HG02970 (cell line): ENCODE measurements at regions not wholly inside any gene's neighbourhood (a gene's known extent, or its start where the extent isn't known, plus 50 kb on each side); places are given as distances from the start of the nearest gene placed in this dataset.

Source experiments
- ATAC-seq: cut with Tn5 transposase; IDR thresholded peaks from one replicate; pipeline ENCODE4 v1.9.1; 2021; ENCODE audit warnings: mild to moderate bottlenecking, moderate library complexity, moderate number of reproducible peaks; ENCODE audit not compliant: unreplicated experiment, low FRiP score

DNA sequence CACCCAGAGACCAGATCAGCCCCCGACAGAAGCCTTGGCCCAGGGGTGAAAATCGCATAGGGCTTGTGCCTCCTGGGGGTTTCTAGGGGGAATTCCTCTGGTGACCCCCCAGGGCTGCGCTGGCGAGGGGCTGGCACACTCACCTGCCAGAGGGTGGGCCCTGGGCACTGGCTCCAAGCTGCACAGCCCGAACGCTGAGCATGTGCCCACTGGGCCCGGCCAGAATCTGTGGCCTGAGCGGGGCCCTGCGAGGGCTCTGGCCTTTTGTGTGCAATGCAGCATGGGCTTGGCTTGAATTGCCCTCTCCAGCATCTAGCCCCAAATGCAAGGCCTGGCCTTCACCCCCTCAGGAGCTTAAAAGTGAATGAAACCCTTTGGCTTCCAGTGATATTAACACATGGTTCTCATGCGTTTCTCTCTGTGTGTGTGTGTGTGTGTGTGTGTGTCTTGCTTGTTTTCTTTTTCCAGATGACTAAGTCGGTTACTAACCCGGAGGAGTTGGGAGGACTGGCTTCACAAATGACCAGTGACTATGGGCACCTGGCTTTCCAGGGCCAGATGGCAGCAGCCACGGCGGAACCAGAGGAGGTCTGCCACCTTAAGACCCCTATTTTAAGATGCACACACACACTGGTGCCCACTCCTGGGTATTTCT lies 259.1 kb upstream of the TPM1 start:
- ATAC-seq: no peak

DNA sequence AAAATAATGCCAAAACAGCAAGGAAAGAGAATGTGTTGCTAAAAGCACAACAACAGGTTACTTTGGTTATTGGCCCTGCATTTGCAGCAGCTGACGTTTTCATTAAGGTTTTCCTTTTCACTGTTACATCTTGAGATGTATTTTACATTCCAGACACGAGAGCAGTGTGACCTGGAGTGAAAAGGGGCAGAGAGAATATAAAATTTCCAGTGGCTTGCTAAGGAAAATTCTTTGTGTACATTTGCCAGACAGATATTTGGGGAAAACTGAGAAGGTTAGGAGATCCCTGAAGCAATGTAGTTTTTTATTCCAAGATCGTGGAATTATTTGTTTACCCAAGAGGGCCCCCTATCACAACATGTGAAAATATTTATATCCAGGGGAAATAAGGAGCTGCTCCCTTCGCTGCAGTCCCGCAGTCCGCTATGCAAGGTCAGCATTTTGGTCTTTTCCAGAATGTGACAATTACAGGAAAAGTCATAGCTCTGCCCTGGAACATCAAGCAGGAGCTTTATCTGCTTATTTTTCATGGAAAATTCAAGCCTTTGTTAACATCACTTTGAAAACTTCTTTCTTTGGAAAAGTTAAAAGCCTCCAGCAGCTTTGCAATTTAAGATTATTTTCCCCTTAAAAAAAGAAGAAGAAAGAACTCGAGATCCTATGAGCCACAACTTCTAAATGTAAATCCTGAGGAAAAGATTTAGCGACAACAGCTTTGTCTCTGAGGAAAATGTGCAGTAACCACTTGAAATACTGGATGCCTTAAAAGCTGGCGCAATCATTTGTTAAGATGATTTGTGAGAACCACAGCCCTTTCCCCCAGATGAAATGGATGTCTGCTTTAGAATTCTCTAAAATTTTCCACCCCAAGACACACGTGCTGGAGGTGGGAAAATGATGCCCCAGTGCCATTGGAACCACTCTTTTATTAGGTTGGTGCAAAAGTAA lies 256.4 kb upstream of the TPM1 start:
- no peak for ATAC-seq

DNA sequence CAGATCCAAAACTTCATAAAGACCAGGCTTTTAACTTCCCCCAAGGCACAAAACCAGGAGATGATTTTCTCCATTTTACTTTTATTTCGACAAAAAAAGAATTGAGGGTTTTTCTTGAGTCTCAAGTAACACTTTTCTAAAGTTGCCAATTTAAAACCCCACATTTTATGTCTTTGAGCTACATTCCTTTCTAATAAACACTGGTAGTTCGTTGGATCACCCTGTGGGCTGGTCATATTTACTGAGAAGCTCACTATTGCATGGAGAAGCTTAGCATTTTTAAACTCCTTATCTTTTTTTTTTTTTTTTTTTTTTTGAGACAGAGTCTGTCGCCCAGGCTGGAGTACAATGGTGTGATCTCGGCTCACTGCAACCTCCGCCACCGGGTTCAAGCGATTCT lies 255.1 kb upstream of the TPM1 start:
- no peak for ATAC-seq

DNA sequence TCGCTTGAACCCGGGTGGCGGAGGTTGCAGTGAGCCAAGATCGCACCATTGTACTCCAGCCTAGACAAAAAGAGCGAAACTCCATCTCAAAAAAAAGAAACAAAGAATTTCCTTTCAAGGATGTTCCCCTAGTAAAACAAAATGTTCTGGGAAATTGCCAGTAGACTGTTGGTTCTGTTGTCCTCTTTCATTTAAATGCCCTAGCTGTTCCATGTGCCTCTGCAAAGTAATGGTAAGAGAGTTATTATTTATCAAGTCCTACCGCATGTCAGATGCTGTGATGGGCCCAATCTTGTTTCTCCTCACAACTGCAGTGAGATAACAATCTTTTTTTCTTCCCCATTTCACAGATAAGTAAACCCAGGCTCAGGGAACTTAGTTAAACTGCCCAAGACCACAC lies 254.3 kb upstream of the TPM1 start:
- ATAC-seq: no peak

DNA sequence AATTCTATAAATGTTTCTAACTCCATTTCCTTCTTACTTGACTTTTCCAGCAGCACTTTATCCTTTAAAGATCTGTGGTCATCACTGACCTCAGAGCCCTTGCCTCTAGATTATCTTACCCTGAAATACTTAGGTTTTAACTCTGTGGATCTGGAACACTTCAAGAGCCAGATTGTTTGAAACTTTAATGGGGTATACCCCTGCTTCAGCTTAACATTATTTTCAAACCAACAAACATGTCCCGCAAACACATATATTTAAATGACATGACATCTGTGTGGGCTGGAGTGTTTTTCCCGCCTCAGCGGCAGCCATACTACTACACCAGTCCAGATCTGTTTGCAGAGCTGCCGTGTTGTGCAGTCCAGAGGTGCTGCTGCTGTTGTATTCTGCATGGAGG lies 252.0 kb upstream of the TPM1 start:
- no peak for ATAC-seq

DNA sequence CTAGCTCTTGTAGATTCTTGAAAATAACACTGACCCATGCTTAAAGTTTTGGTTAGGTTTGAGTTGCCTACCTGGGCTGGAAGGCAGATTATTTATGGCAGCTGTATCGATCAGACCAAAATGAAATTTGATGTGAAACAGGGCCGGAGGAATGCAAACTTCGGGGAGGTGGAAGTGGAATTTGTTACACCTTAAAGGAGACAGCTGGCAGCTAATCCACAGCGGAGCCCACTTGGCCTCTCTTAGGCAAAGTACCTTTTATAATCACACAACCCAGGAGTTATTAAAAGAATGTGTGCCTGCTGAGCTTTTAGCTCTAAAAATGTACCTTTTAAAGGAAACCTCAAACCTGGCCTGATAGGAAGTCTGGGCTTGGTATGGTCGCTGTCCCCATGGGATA lies 250.9 kb upstream of the TPM1 start:
- ATAC-seq: no peak

DNA sequence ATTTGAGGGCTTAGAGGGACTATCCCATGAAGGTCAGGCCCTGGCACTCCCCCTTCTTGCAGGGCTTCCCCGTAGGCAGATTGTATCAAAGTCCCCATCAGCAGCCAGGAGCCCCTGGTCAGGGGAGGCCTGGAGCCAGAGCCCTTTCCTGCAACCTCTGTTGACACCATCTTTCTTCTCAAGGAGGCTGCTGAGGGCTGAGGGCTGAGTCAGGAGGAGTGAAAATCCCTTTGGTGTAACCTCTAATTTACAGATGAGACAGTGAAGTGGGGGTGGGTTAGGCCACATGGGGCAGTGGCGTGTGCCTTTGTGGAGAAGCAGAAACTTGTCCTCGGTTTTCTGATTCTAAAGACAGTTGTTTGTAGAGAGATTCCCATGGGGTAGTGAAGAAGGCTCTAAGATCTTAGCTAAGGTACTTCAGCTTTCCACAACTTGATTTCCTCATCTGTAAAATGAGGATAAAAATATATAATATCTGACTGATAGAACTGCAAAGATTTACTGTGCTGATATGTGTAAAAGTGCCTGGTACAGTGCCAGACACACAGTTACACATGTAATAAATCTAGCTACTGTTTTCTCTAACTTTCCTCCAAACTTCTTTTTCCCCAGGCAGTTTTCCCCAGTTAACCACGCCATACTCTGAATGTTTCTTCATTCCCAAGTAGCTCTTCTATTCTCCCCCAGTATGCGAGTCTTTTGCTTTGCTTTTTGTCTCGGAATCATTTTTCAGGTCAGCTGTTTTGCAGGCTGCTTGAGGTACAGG lies 249.4 kb upstream of the TPM1 start:
- no peak for ATAC-seq

DNA sequence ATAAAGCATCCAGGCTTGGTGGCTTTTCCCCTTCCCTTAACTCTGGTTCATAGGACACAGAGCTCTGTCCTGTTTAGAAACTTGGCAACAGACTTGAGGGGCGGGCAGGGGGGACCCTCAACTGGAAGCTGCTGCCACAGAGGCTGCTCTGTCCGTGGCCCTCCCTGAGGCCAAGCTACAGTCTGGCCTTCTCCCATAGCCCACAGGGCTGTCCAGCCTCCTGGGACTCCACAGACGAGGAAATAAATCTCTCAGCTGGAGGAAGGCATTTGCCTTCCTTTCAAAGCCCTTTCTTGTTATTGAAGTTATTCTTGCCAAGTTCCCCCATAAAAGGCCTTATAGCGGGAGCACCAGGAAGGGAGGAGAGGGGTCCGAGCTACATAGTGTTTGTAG lies 248.8 kb upstream of the TPM1 start:
- no peak for ATAC-seq

DNA sequence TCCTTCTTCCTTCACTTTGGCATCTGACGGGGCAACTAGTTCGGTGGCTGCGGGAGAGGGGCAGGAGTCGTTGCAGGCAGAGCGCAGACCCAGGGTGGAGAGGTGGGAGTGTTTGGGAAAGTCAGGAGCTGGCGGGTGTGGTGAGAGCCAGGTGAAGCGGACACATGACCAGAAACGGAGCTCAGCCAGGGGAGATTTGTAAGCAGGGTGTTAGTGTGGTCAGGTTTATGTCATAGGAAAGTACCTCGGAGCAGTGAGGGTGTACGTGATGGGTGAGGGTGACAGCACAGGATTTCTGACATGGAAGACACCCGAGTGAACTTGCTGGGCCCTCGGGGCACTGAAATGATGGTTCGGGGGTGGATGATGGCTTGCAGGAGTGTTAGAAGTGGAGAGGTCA lies 247.4 kb upstream of the TPM1 start:
- ATAC-seq: no peak

DNA sequence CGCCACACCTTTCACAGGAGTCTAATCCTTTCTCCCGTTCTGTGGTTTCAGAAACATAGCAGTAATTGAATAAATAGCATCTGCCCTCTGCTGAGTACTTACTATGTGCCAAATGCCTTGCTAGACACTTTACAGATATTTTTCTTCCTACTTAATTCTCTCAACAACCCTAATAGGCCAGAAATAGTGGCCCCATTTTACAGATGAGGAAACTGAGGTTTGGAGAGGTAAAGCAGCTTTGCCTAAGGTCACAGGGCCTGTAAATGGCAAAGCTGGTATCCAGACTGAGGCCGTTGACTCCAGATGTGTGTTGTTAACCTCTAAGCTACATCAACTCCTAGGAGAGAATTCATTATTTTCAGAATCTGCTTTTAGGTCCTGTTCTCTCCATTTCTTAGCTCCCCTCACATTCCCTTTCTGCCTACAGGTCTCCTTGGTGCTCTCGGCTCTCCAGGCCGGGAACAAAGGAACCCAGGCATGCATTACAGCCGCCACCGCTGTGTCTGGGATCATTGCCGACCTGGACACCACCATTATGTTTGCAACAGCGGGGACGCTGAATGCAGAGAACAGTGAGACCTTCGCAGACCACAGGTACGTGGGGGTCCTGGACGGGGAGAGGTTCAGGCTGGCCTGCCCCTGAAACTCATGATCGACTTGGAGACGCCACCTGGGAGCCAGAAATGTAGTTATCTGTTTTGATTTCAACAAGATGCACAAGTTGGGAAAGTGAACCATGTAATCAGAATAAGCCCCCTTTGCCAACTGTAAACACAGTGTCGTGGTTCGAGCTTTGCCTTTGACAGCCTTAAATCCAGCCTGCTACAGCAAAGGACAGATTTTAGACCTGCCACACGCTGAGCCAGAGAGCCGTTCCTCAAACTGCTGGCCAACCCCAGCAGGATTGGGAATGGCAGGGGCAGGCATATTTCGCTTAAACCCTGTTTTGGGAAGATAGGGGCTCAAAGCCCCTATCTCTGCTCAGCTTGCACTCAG lies 246.5 kb upstream of the TPM1 start:
- no peak for ATAC-seq

DNA sequence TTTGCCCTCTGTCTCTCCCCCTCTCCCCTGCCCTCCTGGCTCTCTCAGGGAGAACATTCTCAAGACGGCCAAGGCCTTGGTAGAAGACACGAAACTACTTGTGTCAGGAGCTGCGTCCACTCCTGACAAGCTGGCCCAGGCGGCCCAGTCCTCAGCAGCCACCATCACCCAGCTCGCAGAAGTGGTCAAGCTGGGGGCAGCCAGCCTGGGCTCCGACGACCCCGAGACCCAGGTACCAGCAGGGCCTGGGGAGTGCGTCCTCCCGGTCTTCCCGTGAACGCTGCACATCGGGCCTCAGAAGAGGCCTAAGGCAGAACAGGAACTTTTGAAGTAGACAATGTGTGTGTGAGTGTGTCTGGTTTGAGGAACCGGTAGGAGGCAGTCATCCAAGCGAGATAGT lies 245.4 kb upstream of the TPM1 start:
- no peak for ATAC-seq

DNA sequence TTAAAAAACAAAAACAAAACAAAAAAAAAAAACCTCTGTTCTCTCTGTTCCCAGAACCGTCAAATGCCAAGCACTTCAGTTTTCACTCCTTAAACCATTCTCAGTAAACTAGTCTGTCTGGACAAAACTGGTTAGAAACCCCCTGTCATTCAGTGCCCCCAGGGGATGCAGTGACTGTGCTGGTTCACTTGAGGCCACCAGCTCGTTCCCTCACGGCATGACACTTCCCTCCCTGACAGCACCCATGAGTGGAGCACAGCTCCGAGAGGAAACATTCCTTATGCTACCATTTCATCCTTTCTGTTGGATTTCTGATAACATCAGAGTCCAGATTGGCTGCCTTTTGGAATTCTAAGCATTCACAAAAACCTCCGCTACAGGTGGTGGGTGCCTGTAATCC lies 244.0 kb upstream of the TPM1 start:
- no peak for ATAC-seq

DNA sequence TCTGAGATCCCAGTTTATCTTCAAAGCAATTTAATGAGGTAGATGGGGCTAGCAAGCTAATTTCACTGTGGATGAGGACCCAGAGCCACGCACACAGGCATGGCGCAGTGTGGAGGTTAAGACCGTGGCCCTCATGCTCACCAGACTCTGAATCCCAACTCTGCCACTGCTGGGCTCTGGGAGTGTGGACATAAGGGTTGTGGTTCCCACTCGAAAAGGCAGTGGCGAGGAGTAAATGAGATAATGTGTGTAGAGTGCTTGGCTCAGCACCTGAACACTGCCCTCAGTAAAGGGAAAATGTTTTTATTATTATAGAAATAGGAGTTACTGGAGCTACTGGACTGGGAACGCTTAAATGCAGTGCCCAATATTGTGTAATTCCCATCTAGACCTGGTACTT lies 243.5 kb upstream of the TPM1 start:
- no peak for ATAC-seq

DNA sequence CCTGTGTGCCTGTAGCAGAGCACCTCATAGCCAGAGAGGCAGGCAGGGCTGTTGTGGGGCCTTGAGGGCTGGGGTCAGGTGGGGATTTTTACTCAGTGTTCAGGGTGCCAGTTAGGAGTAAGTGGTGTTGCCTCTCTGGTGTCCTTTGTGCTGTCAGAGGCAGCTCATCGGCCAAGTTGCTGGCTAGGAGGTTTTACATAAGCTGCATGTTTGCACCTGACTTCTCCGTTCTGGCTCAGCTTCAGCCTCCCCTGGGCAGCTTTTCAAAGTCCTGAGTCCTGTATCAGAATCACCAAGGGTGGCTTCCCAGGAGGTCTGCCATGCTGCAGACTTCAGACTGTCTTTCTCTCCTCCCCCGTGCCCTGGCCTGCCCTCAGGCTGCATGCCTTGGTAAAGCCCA lies 242.6 kb upstream of the TPM1 start:
- no peak for ATAC-seq

DNA sequence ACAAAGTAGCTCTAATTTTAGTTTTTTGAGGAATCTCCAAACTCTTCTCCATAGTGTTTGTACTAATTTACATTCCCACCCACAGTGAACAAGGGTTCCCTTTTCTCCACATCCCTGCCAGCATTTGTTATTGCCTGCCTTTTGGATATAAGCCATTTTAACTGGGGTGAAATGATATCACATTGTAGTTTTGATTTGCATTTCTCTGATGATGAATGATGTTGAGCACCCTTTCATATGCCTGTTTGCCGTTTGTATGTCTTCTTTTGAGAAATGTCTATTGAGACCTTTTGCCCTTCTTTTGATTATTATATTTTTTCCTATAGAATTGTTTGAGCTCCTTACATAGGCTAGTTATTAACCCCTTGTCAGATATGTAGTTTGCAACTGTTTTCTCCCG lies 239.9 kb upstream of the TPM1 start:
- no peak for ATAC-seq

DNA sequence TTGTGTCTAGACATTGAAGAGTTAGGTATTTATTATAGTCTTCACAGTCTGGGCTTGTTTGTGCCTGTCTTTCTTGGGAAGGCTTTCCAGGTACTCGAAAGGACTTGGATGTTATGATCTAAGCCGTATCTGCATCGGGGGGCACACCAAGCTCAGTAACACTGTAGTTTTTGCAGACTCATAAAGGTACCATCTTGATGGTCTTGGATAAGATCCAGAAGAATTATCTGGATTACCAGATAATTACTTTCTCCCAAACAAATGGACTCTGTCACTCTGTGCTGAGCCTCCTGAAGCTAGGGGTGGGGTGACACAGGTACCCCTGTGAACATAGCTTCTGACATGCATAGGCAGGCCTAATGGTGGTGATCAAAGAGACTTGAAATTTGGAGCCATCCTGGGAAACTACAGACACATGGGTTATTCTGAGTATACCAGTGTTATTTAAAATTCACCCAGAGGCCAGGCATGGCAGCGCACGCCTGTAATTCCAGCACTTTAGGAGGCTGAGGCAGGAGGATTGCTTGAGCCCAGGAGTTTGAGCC lies 238.6 kb upstream of the TPM1 start:
- ATAC-seq: no peak

DNA sequence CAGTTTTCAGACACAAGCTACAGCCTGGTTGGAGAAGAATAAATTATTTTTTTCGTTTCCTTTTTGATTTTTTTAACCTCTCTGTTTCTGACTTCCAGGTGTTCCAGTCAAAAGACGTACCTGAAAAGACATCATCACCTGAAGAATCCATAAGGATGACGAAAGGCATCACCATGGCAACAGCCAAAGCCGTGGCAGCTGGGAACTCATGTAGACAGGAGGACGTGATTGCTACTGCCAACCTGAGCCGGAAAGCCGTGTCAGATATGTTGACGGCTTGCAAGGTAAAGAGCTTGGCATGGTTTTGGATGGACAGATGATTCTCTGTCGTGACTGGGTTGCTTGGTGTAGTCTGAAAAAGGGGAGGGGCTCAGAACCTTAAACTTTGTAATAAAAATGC lies 237.0 kb upstream of the TPM1 start:
- no peak for ATAC-seq

DNA sequence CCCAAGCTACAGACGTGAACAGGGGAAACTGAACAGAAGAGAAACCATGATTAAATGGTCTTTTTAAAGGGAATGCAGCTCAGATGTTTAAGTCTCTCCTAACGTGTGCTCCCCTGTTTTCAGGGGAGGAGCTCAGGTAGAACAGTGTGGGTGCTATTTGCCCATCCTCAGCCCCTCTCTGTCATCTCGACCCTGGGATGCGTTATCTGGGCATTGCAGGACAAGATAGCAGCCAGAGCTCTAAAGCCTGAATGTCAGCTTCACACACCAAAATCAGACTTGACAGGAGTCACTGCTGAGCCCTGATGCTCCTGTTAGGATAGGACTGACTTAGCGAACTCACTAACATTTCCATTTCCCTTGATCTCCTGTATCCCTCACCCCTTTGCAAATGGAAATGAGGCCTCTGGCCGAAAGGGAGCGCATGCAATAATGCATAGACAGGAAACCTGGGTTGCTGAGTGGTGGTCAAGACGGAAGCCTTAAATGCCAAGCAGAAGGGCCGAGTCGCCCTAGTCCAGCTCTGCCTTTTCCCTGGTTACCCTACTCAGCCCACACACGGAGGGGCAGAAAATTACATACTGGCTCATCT lies 234.9 kb upstream of the TPM1 start:
- ATAC-seq: no peak

DNA sequence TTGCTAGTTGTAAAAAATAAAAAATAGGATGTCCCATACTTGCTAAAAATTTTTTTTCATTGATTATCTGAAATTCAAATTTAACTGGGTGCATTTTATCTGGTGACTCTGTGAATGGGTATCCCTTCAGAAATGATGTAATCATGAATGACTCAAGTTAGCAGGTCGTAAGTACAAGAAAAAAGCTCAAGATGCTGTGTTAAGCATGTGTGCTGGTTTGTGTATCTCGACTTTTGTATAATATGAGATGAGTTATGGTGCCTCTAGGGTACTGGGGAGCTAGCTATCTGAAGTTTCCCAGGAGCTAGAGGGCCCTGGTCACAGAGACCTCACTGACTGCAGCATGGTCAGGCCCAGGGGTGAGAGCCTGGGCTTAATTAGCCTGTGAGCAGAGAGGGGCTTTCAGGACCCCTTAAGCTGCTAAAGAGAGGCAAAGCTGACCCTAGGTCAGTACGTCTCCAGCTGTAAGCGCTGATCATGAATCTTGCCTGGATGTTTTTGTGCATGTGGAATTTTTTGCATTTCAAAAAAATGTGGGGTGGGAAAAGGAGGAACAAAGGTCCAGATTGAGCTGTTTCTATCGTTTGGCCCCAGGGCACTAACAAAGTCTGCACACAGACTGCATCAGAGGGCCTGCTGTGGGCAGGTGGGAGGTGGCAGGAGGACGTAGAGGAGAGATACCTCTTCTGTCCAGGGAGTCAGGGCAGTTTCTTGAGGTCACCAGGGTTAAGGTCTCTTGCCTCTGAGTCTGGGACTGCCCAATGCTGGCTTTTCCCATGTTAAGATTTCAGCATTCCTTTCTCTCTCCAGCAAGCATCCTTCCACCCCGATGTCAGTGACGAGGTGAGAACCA lies 233.2 kb upstream of the TPM1 start:
- ATAC-seq: no peak
